Ishikawa (cell line): ENCODE measurements at regions not wholly inside any gene's neighbourhood (a gene's known extent, or its start where the extent isn't known, plus 50 kb on each side); places are given as distances from the start of the nearest gene placed in this dataset.

Experiments
- CEBPB ChIP-seq: IDR thresholded peaks from 2 replicates; pipeline ENCODE4 v1.6.1; 2012
- CREB1 ChIP-seq: IDR thresholded peaks from 2 replicates; pipeline ENCODE4 v1.6.1; 2012; ENCODE audit warnings: low read depth
- EGR1 ChIP-seq: IDR thresholded peaks from 2 replicates; pipeline ENCODE4 v1.6.1; 2012
- EP300 ChIP-seq: IDR thresholded peaks from 2 replicates; pipeline ENCODE4 v1.6.1; 2012; ENCODE audit warnings: borderline replicate concordance
- FOXM1 ChIP-seq: IDR thresholded peaks from 2 replicates; pipeline ENCODE4 v1.6.1; 2012; ENCODE audit warnings: low read depth, borderline replicate concordance
- NFIC ChIP-seq: IDR thresholded peaks from 2 replicates; pipeline ENCODE4 v1.6.1; 2012
- RAD21 ChIP-seq: IDR thresholded peaks from 2 replicates; pipeline ENCODE4 v1.6.1; 2012; ENCODE audit warnings: low read depth
- TAF1 ChIP-seq: IDR thresholded peaks from 2 replicates; pipeline ENCODE4 v1.6.1; 2012; ENCODE audit warnings: low read depth, mild to moderate bottlenecking
- TCF12 ChIP-seq: IDR thresholded peaks from 2 replicates; pipeline ENCODE4 v1.6.1; 2012; ENCODE audit warnings: low read depth
- YY1 ChIP-seq: IDR thresholded peaks from 2 replicates; pipeline ENCODE4 v1.6.1; 2012; ENCODE audit warnings: low read depth
- TF ChIP-seq, protein P1 (sequence below): IDR thresholded peaks from 2 replicates; pipeline ENCODE4 v1.6.1; 2012

GRCh38 chr13:89673789-89674311, 1673.6 kb upstream of the MIR17HG start:
- TF ChIP-seq CREB1 (no peak), EP300 (peak; percentile 71), FOXM1 (peak; percentile 80), TCF12 (peak; percentile 51; the same call in 1 of the 2 replicates), CEBPB (no peak), TAF1 (no peak), YY1 (no peak), EGR1 (no peak), NFIC (peak; percentile 93), RAD21 (no peak)
- TF ChIP-seq, protein P1, sequence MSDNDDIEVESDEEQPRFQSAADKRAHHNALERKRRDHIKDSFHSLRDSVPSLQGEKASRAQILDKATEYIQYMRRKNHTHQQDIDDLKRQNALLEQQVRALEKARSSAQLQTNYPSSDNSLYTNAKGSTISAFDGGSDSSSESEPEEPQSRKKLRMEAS, result 0 out of 2 replicates have a peak, but pooled peaks have one; percentile 16
